Urinary bladder (tissue), 3 donors: ENCODE measurements at regions not wholly inside any gene's neighbourhood (a gene's known extent, or its start where the extent isn't known, plus 50 kb on each side); places are given as distances from the start of the nearest gene placed in this dataset.

ENCODE experiments used
- DNase-seq: peaks from one replicate; pipeline ENCODE4 v3.0.0-alpha.2; 2015; ENCODE audit errors: extremely low spot score
- H3K27ac ChIP-seq: one replicate; pipeline ENCODE4 v1.5.1; 2013; ENCODE audit warnings: low read depth, mild to moderate bottlenecking, moderate library complexity
- H3K36me3 ChIP-seq: one replicate; pipeline ENCODE4 v1.6.1; 2013; ENCODE audit warnings: mild to moderate bottlenecking, moderate library complexity; ENCODE audit not compliant: insufficient read depth
- H3K4me1 ChIP-seq: one replicate; pipeline ENCODE4 v1.6.1; 2013; ENCODE audit warnings: mild to moderate bottlenecking, moderate library complexity; ENCODE audit not compliant: insufficient read depth
- H3K4me3 ChIP-seq: one replicate; pipeline ENCODE4 v1.5.1; 2013; ENCODE audit warnings: low read depth, low read length
- WGBS: extraction: QIAGEN DNeasy Blood & Tissue Kit; methylation state at CpG from one replicate; pipeline ENCODE4 v1.1.7; 2013; 5-methylcytosine and 5-hydroxymethylcytosine counted together
- donor health status: healthy with polysubstance abuse.
- donor health status: healthy.

GRCh38 chr7:15938115-15938514 lies 251.6 kb upstream of the MEOX2 start:
- Histone ChIP-seq H3K27ac (no peak overlapping the region), H3K4me3 (no peak overlapping the region), H3K36me3 (no peaks in the 10 kb centered on the region), H3K4me1 (no peaks in the 10 kb centered on the region)
- DNase-seq: no peak

- H3K36me3 ChIP-seq: no peaks in the 10 kb centered on the region
- no peak overlapping the region for H3K4me3 ChIP-seq
- H3K4me1 ChIP-seq: no peaks in the 10 kb centered on the region
- no peak for DNase-seq
- H3K27ac ChIP-seq: no peak overlapping the region
These were observed 251.1 kb upstream of the MEOX2 start for GRCh38 chr7:15937571-15937970.

- 69% methylated on average over 2 of the region's 2 CpGs for WGBS
- H3K4me3 ChIP-seq: no peak overlapping the region
- no peak for DNase-seq
- H3K4me1 ChIP-seq: no peaks in the 10 kb centered on the region
- H3K36me3 ChIP-seq: no peaks in the 10 kb centered on the region
- no peak overlapping the region for H3K27ac ChIP-seq
These were observed 250.5 kb upstream of the MEOX2 start for GRCh38 chr7:15936991-15937390.

- Histone ChIP-seq H3K27ac (no peak overlapping the region), H3K36me3 (no peaks in the 10 kb centered on the region), H3K4me1 (no peaks in the 10 kb centered on the region), H3K4me3 (no peak overlapping the region)
- WGBS: 76% methylated on average over 1 of the region's 1 CpG
- no peak for DNase-seq
These were observed 245.8 kb upstream of the MEOX2 start for GRCh38 chr7:15932318-15932717.

GRCh38 chr7:15929411-15929810 lies 242.9 kb upstream of the MEOX2 start:
- DNase-seq: no peak
- Histone ChIP-seq H3K27ac (no peak overlapping the region), H3K4me3 (no peak overlapping the region), H3K4me1 (no peaks in the 10 kb centered on the region), H3K36me3 (no peaks in the 10 kb centered on the region)
- WGBS: 61% methylated on average over 1 of the region's 1 CpG

- Histone ChIP-seq H3K4me1 (no peaks in the 10 kb centered on the region), H3K4me3 (no peak overlapping the region), H3K36me3 (no peaks in the 10 kb centered on the region), H3K27ac (no peak overlapping the region)
- 98% methylated on average over 1 of the region's 1 CpG for WGBS
- no peak for DNase-seq
These were observed 239.1 kb upstream of the MEOX2 start for GRCh38 chr7:15925608-15926007.

GRCh38 chr7:15924910-15925309 lies 238.4 kb upstream of the MEOX2 start:
- Histone ChIP-seq H3K4me1 (no peaks in the 10 kb centered on the region), H3K36me3 (no peaks in the 10 kb centered on the region), H3K27ac (no peak overlapping the region), H3K4me3 (no peak overlapping the region)
- WGBS: 96% methylated on average over 1 of the region's 1 CpG
- DNase-seq: no peak

- Histone ChIP-seq H3K27ac (no peak overlapping the region), H3K4me3 (no peak overlapping the region), H3K4me1 (no peaks in the 10 kb centered on the region), H3K36me3 (no peaks in the 10 kb centered on the region)
- DNase-seq: no peak
These were observed 235.5 kb upstream of the MEOX2 start for GRCh38 chr7:15922002-15922401.

GRCh38 chr7:15921576-15921975 lies 235.1 kb upstream of the MEOX2 start:
- Histone ChIP-seq H3K27ac (no peak overlapping the region), H3K4me1 (no peaks in the 10 kb centered on the region), H3K36me3 (no peaks in the 10 kb centered on the region), H3K4me3 (no peak overlapping the region)
- no peak for DNase-seq
- 62% methylated on average over 3 of the region's 3 CpGs for WGBS

- H3K4me3 ChIP-seq: no peak overlapping the region
- no peak overlapping the region for H3K27ac ChIP-seq
- H3K4me1 ChIP-seq: no peaks in the 10 kb centered on the region
- no peaks in the 10 kb centered on the region for H3K36me3 ChIP-seq
- DNase-seq: no peak
- WGBS: 84% methylated on average over 7 of the region's 7 CpGs
These were observed 234.5 kb upstream of the MEOX2 start for GRCh38 chr7:15920953-15921352.

GRCh38 chr7:15916681-15917380 lies 230.3 kb upstream of the MEOX2 start:
- 43% methylated on average over 4 of the region's 4 CpGs for WGBS
- no peak overlapping the region for H3K27ac ChIP-seq
- no peak for DNase-seq

GRCh38 chr7:15915686-15916293 lies 229.3 kb upstream of the MEOX2 start:
- Histone ChIP-seq H3K4me3 (no peak overlapping the region), H3K36me3 (no peaks in the 10 kb centered on the region), H3K27ac (no peak overlapping the region), H3K4me1 (no peaks in the 10 kb centered on the region)
- no peak for DNase-seq
- 72% methylated on average over 6 of the region's 6 CpGs for WGBS

More at GRCh38 chr7:15916681-15917380, 230.3 kb upstream of the MEOX2 start:
- H3K4me1 ChIP-seq: no peaks in the 10 kb centered on the region
- H3K4me3 ChIP-seq: no peak overlapping the region
- no peaks in the 10 kb centered on the region for H3K36me3 ChIP-seq

GRCh38 chr7:15914611-15915010 lies 228.1 kb upstream of the MEOX2 start:
- Histone ChIP-seq H3K36me3 (no peaks in the 10 kb centered on the region), H3K4me3 (no peak overlapping the region), H3K27ac (no peak overlapping the region), H3K4me1 (no peaks in the 10 kb centered on the region)
- WGBS: 85% methylated on average over 2 of the region's 2 CpGs
- no peak for DNase-seq

GRCh38 chr7:15906436-15906835 lies 220.0 kb upstream of the MEOX2 start:
- H3K4me3 ChIP-seq: no peak overlapping the region
- no peak for DNase-seq
- H3K4me1 ChIP-seq: no peaks in the 10 kb centered on the region
- no peak overlapping the region for H3K27ac ChIP-seq
- no peaks in the 10 kb centered on the region for H3K36me3 ChIP-seq
- 98% methylated on average over 1 of the region's 1 CpG for WGBS
